ENCODE measurements at regions not wholly inside any gene's neighbourhood (a gene's known extent, or its start where the extent isn't known, plus 50 kb on each side); places are given as distances from the start of the nearest gene placed in this dataset.
"Not testable (repeated sequence)": the region's sequence is repeated elsewhere in the genome, so short reads cannot be mapped to it uniquely, and the experiment has no call there.

DNA sequence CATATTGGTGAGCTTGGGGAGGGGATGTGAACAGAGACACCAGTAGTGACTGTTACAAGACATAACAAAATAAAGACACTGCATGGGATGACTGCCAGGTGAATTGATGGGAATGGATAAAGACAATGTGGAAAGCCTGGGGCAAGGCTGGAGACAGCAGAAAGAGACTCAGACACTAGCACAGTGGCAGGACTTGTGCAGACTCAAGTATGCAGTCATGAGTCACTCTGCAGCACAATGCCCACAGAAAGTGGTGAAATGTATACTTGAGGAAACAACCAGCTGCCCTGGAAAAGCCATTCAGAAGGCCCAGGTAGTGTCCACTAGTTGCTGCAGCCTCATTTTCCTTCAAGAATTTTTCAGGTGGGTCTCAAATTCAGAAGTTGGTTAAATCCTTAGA, 452.3 kb downstream of the MID1IP1 start:
- Mint-ChIP-seq H3K9me3 (no peaks in the 10 kb centered on the region), H3K27ac (no peak overlapping the region), H3K4me3 (no peak overlapping the region), H3K4me1 (peaks cover 7% of the 10 kb centered on the region), H3K27me3 (no peaks in the 10 kb centered on the region), H3K36me3 (peaks cover 3% of the 10 kb centered on the region)
- POLR2A ChIA-PET, result no interaction called here
- DNase-seq (no peak), ATAC-seq (ENCODE audit: low read depth) (no peak)

DNA sequence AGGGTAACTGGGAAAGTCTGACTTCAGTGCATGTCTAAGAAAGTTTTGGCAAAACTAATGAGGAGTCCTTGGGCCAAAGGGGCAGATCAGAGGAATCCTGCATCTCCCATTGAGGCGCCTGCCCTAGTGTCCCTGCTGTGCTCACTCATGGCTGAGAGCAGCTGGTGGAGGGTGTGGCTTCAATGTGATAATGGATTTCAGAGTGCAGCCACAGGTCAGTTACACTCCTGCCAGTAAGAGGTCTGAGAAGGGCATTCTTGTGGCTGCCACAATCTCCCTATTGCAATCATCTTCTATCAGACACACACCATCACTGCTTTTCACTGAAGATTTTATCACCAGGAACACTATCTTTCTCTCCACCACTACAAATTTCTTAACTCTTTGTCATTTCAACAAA, 457.1 kb downstream of the MID1IP1 start:
- ATAC-seq (ENCODE audit: low read depth) (no peak), DNase-seq (no peak)
- Mint-ChIP-seq H3K4me1 (peaks cover 1% of the 10 kb centered on the region), H3K4me3 (no peak overlapping the region), H3K27ac (no peak overlapping the region), H3K27me3 (no peaks in the 10 kb centered on the region), H3K36me3 (peaks cover 1% of the 10 kb centered on the region), H3K9me3 (no peaks in the 10 kb centered on the region)
- POLR2A ChIA-PET, result no interaction called here

DNA sequence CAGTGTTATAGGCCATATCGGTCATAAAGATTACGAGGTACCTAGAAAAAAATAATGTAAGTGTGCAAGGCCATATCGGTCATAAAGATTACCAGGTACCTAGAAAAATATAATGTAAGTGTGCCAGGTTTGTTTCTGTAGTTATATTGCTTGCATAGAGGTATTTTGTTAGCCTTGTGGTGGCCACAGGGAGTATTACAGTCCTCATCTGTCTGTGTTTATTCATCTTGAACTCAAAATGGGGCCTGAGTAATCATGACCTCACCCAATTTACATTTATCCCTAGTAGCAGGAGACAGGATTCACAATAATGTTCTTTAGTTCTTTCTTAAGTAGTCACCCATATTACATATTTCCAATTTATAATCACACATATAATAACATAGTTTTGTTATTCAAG, 459.7 kb downstream of the MID1IP1 start:
- peaks cover 6% of the 10 kb centered on the region for H3K4me1 Mint-ChIP-seq
- DNase-seq, result no peak

DNA sequence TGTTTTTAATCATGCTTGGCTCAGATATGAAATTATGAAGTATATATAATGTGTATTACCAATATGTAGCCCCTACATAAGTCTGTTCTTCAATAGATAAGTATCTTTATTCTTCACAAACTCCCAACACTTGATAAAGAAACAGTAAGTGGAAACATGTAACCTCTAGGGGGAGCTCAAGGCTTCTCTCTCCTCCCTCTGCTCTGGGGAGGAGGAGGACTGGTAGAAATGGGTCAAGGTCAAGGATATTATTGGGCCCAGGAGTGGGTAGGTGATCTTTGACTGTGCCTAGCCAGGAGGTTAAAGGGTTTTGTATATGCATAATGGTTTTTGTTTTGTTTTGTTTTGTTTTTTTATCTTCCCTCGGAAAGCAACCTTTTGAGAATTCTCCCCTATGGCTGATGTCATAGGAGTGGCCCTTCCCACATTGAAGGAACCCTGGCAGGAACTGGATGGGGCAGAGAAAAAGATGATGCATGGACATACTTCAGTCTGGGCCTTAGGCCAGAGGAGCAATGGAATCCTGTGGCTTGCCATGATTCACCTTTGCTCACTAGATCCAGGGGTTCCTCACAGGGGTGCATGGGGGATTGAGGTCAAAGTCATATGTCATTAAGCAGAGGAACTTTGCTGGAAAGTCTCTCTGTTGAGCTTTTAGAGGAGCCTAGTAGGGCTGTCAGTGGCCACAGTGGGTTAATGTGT, 460.3 kb downstream of the MID1IP1 start:
- DNase-seq, result no peak
- Mint-ChIP-seq H3K27me3 (no peaks in the 10 kb centered on the region), H3K9me3 (no peaks in the 10 kb centered on the region), H3K4me1 (peaks cover 6% of the 10 kb centered on the region), H3K36me3 (peaks cover 2% of the 10 kb centered on the region), H3K4me3 (no peak overlapping the region), H3K27ac (no peak overlapping the region)
- ATAC-seq (ENCODE audit: low read depth), result no peak
- POLR2A ChIA-PET, result no interaction called here

More for the DNA sequence above, 459.7 kb downstream of the MID1IP1 start:
- POLR2A ChIA-PET, result no interaction called here
- H3K27me3 Mint-ChIP-seq, result no peaks in the 10 kb centered on the region
- H3K27ac Mint-ChIP-seq, result no peak overlapping the region
- no peak for ATAC-seq (ENCODE audit: low read depth)
- H3K4me3 Mint-ChIP-seq, result no peak overlapping the region
- H3K9me3 Mint-ChIP-seq, result no peaks in the 10 kb centered on the region
- peaks cover 2% of the 10 kb centered on the region for H3K36me3 Mint-ChIP-seq

DNA sequence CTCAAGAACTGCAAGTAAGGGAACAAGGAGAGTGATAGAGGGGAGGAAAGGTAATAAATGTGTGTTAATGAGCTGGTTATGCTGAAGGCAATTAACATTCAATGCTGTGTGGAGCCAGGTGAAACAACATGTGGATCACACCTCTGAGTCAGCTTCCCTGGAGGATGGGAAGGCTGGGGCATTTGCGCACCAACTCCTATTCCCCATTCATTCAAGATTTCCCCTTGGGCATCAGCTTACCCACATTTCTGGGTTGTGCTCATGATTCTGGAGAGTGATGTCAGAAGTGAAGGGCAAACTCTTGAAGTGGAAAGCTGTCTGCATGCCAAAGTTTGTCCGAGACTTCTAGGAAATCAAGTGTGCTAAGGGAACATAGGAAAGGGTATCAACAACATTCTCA, 461.4 kb downstream of the MID1IP1 start:
- no peak for DNase-seq
- Mint-ChIP-seq H3K36me3 (peaks cover 3% of the 10 kb centered on the region), H3K27ac (no peak overlapping the region), H3K9me3 (no peaks in the 10 kb centered on the region), H3K27me3 (no peaks in the 10 kb centered on the region), H3K4me1 (peaks cover 6% of the 10 kb centered on the region), H3K4me3 (no peak overlapping the region)
- no peak for ATAC-seq (ENCODE audit: low read depth)
- POLR2A ChIA-PET, result no interaction called here

DNA sequence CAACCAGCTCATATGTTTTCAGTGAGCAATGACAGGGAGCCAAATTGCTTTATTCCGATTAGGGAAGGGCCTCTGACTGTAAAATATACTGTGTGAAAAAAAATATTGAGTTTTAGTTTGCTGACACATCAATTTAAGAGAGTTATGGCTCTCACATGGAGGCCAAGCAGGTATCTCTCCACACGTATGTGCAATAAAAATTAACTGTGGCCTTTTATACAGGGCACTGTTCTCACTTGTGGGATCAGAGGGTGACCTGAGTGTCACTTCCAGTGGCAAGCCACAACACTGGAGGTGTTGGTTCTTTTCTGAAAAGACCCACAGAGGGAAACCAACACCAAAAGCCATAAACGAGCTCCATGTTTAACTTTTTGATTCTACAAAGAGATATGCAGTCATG, 462.8 kb downstream of the MID1IP1 start:
- DNase-seq, result no peak
- H3K9me3 Mint-ChIP-seq, result no peaks in the 10 kb centered on the region
- peaks cover 3% of the 10 kb centered on the region for H3K36me3 Mint-ChIP-seq
- POLR2A ChIA-PET, result no interaction called here
- no peak overlapping the region for H3K4me3 Mint-ChIP-seq
- H3K4me1 Mint-ChIP-seq, result peaks cover 6% of the 10 kb centered on the region
- no peak for ATAC-seq (ENCODE audit: low read depth)
- H3K27ac Mint-ChIP-seq, result no peak overlapping the region
- no peaks in the 10 kb centered on the region for H3K27me3 Mint-ChIP-seq

DNA sequence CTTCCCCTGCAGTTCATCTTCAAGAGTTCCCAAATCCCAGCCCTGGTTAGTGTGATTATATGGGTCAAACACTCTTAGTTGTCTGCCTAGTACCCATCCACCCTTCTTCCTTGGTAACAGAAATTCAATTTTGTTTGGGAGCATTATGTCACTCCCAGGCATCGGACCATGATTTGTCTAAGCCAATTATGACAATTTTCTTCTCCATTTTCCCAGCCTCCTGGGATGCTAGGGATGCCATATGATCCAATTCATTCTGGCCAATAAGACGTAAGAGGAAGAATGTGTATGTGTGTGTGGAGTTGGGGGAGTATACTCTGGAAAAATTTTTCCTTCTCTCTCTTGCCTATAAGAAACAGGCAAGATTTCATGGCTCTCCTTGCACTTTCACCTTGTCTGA, 465.9 kb downstream of the MID1IP1 start:
- no peak overlapping the region for H3K27ac Mint-ChIP-seq

DNA sequence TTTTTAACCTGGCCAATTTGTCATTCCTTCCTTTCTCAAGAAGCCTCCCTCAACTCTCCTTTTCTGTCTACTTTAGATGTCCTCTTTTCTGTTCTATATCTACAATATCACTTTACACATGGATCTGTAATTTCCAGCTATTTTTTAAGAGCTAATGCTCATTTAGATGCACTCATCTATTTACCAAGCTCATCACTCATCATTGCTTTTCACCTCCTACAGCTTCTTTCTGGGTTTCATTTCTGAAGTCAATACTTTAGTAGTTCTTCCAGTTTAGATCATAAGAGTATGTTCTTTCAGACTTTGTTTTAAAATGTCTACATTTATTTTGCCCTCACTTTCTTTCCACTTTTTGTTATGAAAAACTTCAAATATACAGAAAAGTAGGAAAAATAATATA, 466.9 kb downstream of the MID1IP1 start:
- no peak overlapping the region for H3K27ac Mint-ChIP-seq

More for the DNA sequence above, 465.9 kb downstream of the MID1IP1 start:
- ATAC-seq (ENCODE audit: low read depth), result no peak
- peaks cover 6% of the 10 kb centered on the region for H3K4me1 Mint-ChIP-seq
- DNase-seq, result no peak
- peaks cover 6% of the 10 kb centered on the region for H3K9me3 Mint-ChIP-seq
- H3K27me3 Mint-ChIP-seq, result no peaks in the 10 kb centered on the region
- H3K36me3 Mint-ChIP-seq, result peaks cover 6% of the 10 kb centered on the region
- H3K4me3 Mint-ChIP-seq, result no peak overlapping the region
- POLR2A ChIA-PET, result no interaction called here

DNA sequence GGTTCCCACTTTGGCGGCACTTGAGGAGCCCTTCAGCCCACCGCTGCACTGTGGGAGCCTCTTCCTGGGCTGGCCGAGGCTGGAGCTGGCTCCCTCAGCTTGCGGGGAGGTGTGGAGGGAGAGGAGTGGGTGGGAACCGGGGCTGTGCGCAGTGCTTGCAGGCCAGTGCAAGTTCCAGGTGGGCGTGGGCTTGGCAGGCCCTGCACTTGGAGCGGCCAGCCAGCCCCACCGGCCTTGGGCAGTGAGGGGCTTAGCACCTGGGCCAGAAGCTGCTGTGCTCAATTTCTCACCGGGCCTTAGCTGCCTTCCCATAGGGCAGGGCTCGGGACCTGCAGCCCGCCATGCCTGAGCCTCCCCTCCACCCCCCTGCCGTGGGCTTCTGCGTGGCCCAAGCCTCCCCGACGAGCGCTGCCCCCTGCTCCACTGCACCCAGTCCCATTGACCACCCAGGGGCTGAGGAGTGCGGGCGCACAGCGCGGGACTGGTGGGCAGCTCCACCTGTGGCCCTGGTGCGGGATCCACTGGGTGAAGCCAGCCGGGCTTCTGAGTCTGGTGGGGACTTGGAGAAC, 474.3 kb downstream of the MID1IP1 start:
- H3K9me3 Mint-ChIP-seq, result peaks cover 7% of the 10 kb centered on the region
- no peak overlapping the region for H3K4me3 Mint-ChIP-seq
- no peaks in the 10 kb centered on the region for H3K27me3 Mint-ChIP-seq
- POLR2A ChIA-PET, result no interaction called here
- peaks cover 2% of the 10 kb centered on the region for H3K36me3 Mint-ChIP-seq
- DNase-seq (no peak), ATAC-seq (ENCODE audit: low read depth) (no peak)
- no peak overlapping the region for H3K27ac Mint-ChIP-seq
- no peaks in the 10 kb centered on the region for H3K4me1 Mint-ChIP-seq

More for the DNA sequence above, 466.9 kb downstream of the MID1IP1 start:
- Mint-ChIP-seq H3K36me3 (peaks cover 6% of the 10 kb centered on the region), H3K27me3 (no peaks in the 10 kb centered on the region), H3K4me3 (no peak overlapping the region), H3K4me1 (peaks cover 5% of the 10 kb centered on the region), H3K9me3 (peaks cover 6% of the 10 kb centered on the region)
- POLR2A ChIA-PET, result no interaction called here
- ATAC-seq (ENCODE audit: low read depth), result no peak
- no peak for DNase-seq

DNA sequence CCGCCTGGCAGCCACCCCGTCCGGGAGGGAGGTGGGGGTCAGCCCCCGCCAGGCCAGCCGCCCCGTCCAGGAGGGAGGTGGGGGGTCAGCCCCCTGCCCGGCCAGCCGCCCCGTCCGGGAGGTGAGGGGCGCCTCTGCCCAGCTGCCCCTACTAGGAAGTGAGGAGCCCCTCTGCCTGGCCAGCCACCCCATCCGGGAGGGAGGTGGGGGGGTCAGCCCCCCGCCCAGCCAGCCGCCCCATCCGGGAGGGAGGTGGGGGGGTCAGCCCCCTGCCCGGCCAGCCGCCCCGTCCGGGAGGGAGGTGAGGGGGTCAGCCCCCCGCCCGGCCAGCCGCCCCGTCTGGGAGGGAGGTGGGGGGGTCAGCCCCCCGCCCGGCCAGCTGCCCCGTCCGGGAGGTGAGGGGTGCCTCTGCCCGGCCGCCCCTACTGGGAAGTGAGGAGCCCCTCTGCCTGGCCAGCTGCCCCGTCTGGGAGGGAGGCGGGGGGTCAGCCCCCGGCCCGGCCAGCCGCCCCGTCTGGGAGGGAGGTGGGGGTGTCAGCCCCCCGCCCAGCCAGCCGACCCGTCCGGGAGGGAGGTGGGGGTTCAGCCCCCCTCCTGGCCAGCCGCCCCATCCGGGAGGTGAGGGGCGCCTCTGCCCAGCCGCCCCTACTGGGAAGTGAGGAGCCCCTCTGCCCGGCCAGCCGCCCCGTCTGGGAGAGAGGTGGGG, 476.6 kb downstream of the MID1IP1 start:
- H3K4me1 Mint-ChIP-seq; POLR2A ChIA-PET; H3K27ac Mint-ChIP-seq; H3K27me3 Mint-ChIP-seq; DNase-seq; ATAC-seq (ENCODE audit: low read depth); H3K9me3 Mint-ChIP-seq; H3K4me3 Mint-ChIP-seq; H3K36me3 Mint-ChIP-seq: not testable (repeated sequence)

DNA sequence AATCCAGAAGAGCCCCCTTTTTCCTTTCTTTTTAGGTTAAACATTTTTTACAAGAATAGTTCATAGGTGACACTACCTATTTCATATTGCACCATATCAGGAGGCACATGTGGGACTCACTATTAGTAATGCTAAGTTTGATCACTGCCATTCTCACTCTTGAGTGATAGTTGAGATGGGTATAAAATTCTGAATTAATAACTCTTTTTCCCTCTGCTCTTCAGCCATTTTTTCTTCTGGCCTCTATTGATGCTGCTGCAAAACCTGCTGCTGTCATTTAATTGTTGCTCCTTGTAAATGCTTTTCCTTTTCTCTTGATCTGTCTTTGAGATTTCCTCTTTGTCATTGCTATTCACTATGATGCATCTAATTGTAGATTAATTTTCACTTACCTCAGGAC, 482.0 kb downstream of the MID1IP1 start:
- no peak overlapping the region for H3K27ac Mint-ChIP-seq
- H3K36me3 Mint-ChIP-seq, result peaks cover 6% of the 10 kb centered on the region
- ATAC-seq (ENCODE audit: low read depth) (no peak), DNase-seq (no peak)
- POLR2A ChIA-PET, result no interaction called here
- no peaks in the 10 kb centered on the region for H3K27me3 Mint-ChIP-seq
- H3K9me3 Mint-ChIP-seq, result peaks cover 17% of the 10 kb centered on the region
- H3K4me1 Mint-ChIP-seq, result no peaks in the 10 kb centered on the region
- no peak overlapping the region for H3K4me3 Mint-ChIP-seq

DNA sequence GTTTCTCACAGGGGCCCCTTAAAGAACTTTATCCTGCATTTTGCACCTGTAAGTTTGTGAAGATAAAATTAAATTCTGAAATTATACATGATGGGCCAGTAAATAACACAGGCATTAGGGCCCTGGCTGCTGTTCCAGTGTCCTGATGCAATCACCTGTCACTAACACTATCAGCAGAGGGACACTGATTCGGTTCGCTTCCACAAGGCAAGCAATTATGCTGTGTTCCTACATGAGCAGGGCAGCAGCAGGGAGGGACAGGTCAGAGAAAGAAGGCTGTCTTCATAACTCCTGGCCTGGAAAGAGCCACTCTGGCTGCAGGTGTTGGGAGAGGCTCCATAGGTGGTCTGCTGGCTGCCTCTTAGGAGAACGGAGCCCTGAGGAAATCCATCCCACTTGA, 487.3 kb downstream of the MID1IP1 start:
- Mint-ChIP-seq H3K4me3 (no peak overlapping the region), H3K27ac (no peak overlapping the region), H3K27me3 (no peaks in the 10 kb centered on the region), H3K36me3 (peaks cover 5% of the 10 kb centered on the region), H3K4me1 (no peaks in the 10 kb centered on the region), H3K9me3 (peaks cover 6% of the 10 kb centered on the region)
- POLR2A ChIA-PET, result no interaction called here
- no peak for ATAC-seq (ENCODE audit: low read depth)
- no peak for DNase-seq

DNA sequence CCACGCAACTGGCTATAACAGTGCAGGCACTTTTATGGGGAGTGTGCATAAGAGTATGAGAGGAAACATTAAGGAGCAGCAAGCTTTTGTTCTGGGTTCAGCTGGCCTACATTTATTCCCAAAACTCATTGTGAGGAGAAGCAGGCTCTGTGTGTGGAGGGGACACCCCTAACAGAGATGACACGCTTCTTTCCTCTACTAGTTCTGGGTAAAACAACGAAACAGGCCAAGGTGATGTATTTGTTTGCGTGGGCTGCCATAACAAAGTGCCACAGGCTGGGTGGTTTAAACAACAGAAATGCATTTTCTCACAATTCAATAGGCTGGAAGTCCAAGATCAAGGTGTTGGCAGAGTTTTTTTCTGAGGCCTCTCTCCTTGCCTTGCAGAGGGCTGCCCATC, 488.6 kb downstream of the MID1IP1 start:
- no peak overlapping the region for H3K27ac Mint-ChIP-seq
- DNase-seq (no peak), ATAC-seq (ENCODE audit: low read depth) (no peak)
- H3K9me3 Mint-ChIP-seq, result peaks cover 8% of the 10 kb centered on the region
- POLR2A ChIA-PET, result no interaction called here
- no peaks in the 10 kb centered on the region for H3K27me3 Mint-ChIP-seq
- H3K4me1 Mint-ChIP-seq, result no peaks in the 10 kb centered on the region
- H3K4me3 Mint-ChIP-seq, result no peak overlapping the region
- peaks cover 4% of the 10 kb centered on the region for H3K36me3 Mint-ChIP-seq

DNA sequence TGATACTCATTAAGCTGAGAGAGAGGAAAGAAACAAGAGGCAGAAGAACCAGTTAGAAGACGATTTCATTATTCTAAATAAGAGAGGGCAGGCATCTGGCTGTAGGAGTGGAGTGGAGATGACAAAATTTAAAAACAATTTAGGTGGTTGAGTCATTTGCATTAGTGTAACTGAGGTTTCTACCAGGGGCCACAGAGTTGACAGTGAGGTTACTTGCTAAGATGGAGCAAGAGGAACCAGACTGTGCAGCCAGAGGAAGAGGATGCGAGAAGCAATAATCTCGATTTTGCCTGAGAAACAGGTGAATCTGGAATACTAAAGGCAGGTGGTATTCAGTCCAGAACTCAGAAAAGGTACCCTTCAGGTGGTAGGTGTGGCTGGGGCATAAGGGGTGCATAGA, 491.9 kb downstream of the MID1IP1 start:
- Mint-ChIP-seq H3K27me3 (no peaks in the 10 kb centered on the region), H3K36me3 (peaks cover 7% of the 10 kb centered on the region), H3K27ac (no peak overlapping the region), H3K4me3 (no peak overlapping the region), H3K4me1 (no peaks in the 10 kb centered on the region), H3K9me3 (peaks cover 8% of the 10 kb centered on the region)
- ATAC-seq (ENCODE audit: low read depth), result no peak
- POLR2A ChIA-PET, result no interaction called here
- DNase-seq, result no peak
